ENCODE measurements at regions not wholly inside any gene's neighbourhood (a gene's known extent, or its start where the extent isn't known, plus 50 kb on each side); places are given as distances from the start of the nearest gene placed in this dataset.

GRCh38 chr20:4457566-4458543 lies 208.8 kb upstream of the ADRA1D start:
- TF ChIP-seq CTCF (IDR thresholded peaks at IDR 0.05; ENCODE audit: borderline replicate concordance, extremely low read depth, low read length, poor library complexity, severe bottlenecking) = no peak
- TF ChIP-seq EZH2 (IDR thresholded peaks at IDR 0.05; ENCODE audit: borderline replicate concordance, low read depth, low read length, severe bottlenecking) = no peak
- Histone ChIP-seq H3K4me3 (ENCODE audit: low read depth in 1 of 2, low read length in 2 of 2) (no peak overlapping the region), H3K9me3 (ENCODE audit: insufficient read depth, low read length, severe bottlenecking) (no peaks in the 10 kb centered on the region), H3K36me3 (ENCODE audit: insufficient read depth, low read length) (no peaks in the 10 kb centered on the region), H2AFZ (ENCODE audit: low read depth, low read length) (no peak overlapping the region), H3K27me3 (ENCODE audit: insufficient read depth, low read length, poor library complexity) (peaks cover 19% of the 10 kb centered on the region), H3K27ac (ENCODE audit: low read length) (no peak overlapping the region), H3K4me2 (ENCODE audit: insufficient read depth, low read length) (no peak overlapping the region), H4K20me1 (ENCODE audit: insufficient read depth, low read length) (no peaks in the 10 kb centered on the region), H3K79me2 (ENCODE audit: insufficient read depth, low read length) (no peaks in the 10 kb centered on the region), H3K4me1 (ENCODE audit: insufficient read depth, low read length) (no peaks in the 10 kb centered on the region), H3K9ac (ENCODE audit: low read depth, low read length) (no peak overlapping the region)
- DNase-seq = no peak
- no peak for ATAC-seq (ENCODE audit: insufficient read depth, low read depth)

DNA sequence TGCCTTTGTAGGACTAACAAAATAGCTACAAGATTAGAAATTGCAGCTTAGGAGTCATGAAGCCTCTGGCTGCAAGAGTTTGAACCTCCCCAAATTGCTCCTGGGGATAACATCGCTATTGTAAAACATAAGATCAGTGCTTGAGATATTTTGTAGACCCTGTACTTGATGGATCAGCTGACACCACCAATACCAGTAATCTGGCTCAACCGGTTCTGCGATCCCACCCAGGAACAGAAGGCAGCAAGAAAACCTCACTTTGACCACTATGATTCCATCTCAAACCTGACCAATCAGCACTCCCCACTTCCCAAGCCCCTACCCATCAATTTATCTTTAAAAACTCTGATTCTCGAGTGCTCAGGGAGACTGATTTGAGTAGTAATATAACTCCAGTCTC lies 206.9 kb upstream of the ADRA1D start:
- Histone ChIP-seq H3K4me1 (ENCODE audit: insufficient read depth, low read length) (no peaks in the 10 kb centered on the region), H3K27ac (ENCODE audit: low read length) (no peak overlapping the region), H4K20me1 (ENCODE audit: insufficient read depth, low read length) (no peaks in the 10 kb centered on the region), H3K36me3 (ENCODE audit: insufficient read depth, low read length) (no peaks in the 10 kb centered on the region), H3K27me3 (ENCODE audit: insufficient read depth, low read length, poor library complexity) (peaks cover 12% of the 10 kb centered on the region), H2AFZ (ENCODE audit: low read depth, low read length) (no peak overlapping the region), H3K9ac (ENCODE audit: low read depth, low read length) (no peak overlapping the region), H3K9me3 (ENCODE audit: insufficient read depth, low read length, severe bottlenecking) (no peaks in the 10 kb centered on the region), H3K79me2 (ENCODE audit: insufficient read depth, low read length) (no peaks in the 10 kb centered on the region), H3K4me2 (ENCODE audit: insufficient read depth, low read length) (no peak overlapping the region), H3K4me3 (ENCODE audit: low read depth in 1 of 2, low read length in 2 of 2) (no peak overlapping the region)
- no peak for ATAC-seq (ENCODE audit: insufficient read depth, low read depth)
- DNase-seq = no peak
- no peak for TF ChIP-seq EZH2 (IDR thresholded peaks at IDR 0.05; ENCODE audit: borderline replicate concordance, low read depth, low read length, severe bottlenecking)
- no peak for TF ChIP-seq CTCF (IDR thresholded peaks at IDR 0.05; ENCODE audit: borderline replicate concordance, extremely low read depth, low read length, poor library complexity, severe bottlenecking)

DNA sequence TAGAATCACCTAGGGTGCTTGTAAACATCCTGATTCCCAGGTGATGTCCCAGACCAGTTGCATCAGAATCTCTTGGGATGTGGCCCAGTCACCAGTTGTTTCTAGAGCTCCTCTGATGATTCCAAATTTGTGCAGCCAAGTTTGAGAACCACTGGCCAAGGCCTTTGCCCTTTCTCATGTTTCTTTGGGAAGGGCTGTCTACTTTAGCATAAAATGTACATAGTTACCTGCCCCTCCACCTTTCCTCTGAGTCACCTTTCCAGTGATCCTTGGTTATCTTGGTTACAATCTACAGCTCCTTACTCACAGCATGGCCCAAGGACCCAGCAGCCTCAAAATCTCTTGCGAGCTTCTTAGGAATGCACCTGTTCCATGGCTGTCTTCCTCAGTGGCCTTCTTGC lies 206.2 kb upstream of the ADRA1D start:
- no peak overlapping the region for H3K27ac ChIP-seq (ENCODE audit: low read length)
- H3K79me2 ChIP-seq (ENCODE audit: insufficient read depth, low read length) = no peaks in the 10 kb centered on the region
- no peaks in the 10 kb centered on the region for H4K20me1 ChIP-seq (ENCODE audit: insufficient read depth, low read length)
- peaks cover 10% of the 10 kb centered on the region for H3K27me3 ChIP-seq (ENCODE audit: insufficient read depth, low read length, poor library complexity)
- H3K4me2 ChIP-seq (ENCODE audit: insufficient read depth, low read length) = no peak overlapping the region
- DNase-seq (no peak), ATAC-seq (ENCODE audit: insufficient read depth, low read depth) (no peak)
- TF ChIP-seq CTCF (IDR thresholded peaks at IDR 0.05; ENCODE audit: borderline replicate concordance, extremely low read depth, low read length, poor library complexity, severe bottlenecking) (no peak), EZH2 (IDR thresholded peaks at IDR 0.05; ENCODE audit: borderline replicate concordance, low read depth, low read length, severe bottlenecking) (no peak)
- no peak overlapping the region for H2AFZ ChIP-seq (ENCODE audit: low read depth, low read length)
- no peak overlapping the region for H3K4me3 ChIP-seq (ENCODE audit: low read depth in 1 of 2, low read length in 2 of 2)
- no peak overlapping the region for H3K9ac ChIP-seq (ENCODE audit: low read depth, low read length)
- H3K4me1 ChIP-seq (ENCODE audit: insufficient read depth, low read length) = no peaks in the 10 kb centered on the region
- no peaks in the 10 kb centered on the region for H3K9me3 ChIP-seq (ENCODE audit: insufficient read depth, low read length, severe bottlenecking)
- H3K36me3 ChIP-seq (ENCODE audit: insufficient read depth, low read length) = no peaks in the 10 kb centered on the region

All from DND-41 (cell line).